Prostate gland (tissue), 2 donors: ENCODE measurements at regions not wholly inside any gene's neighbourhood (a gene's known extent, or its start where the extent isn't known, plus 50 kb on each side); places are given as distances from the start of the nearest gene placed in this dataset.

Experiments
- DNase-seq: peaks from one replicate; pipeline ENCODE4 v3.0.0-alpha.2; 2019; ENCODE audit warnings: low spot score
- H3K27ac ChIP-seq, 2 donors: fragments of 200-600 bp; sonication (generic); 2 replicates each; pipeline ENCODE4 v1.5.1; 2017 to 2019
- H3K27me3 ChIP-seq: fragments of 200-600 bp; sonication (generic); replicated peaks from 2 replicates; pipeline ENCODE4 v1.5.1; 2019; ENCODE audit not compliant: insufficient read depth
- H3K36me3 ChIP-seq, 2 donors: fragments of 200-600 bp; sonication (generic); 1 replicate in 1 of 2; 2 replicates in 1 of 2; pipeline versions ENCODE4 v1.5.1 to v1.8.1; 2017 to 2019
- H3K4me1 ChIP-seq: fragments of 200-600 bp; sonication (generic); replicated peaks from 2 replicates; pipeline ENCODE4 v1.5.1; 2019
- H3K4me3 ChIP-seq, 2 donors: fragments of 200-600 bp; sonication (generic); 2 replicates each; pipeline ENCODE4 v1.5.1; 2017 to 2019
- H3K9me3 ChIP-seq: fragments of 200-600 bp; sonication (generic); 2 replicates; pipeline ENCODE4 v1.5.1; 2017
- POLR2A ChIP-seq: fragments of 450-650 bp; IDR thresholded peaks from one replicate; pipeline ENCODE4 v1.6.1; 2016; ENCODE audit warnings: antibody characterized with exemption, mild to moderate bottlenecking
- POLR2AphosphoS5 ChIP-seq: sonication (generic); formaldehyde crosslinking; IDR thresholded peaks from one replicate; pipeline ENCODE4 v1.6.1; 2017; ENCODE audit warnings: antibody characterized with exemption
- WGBS: methylation state at CpG from one replicate; pipeline ENCODE4 v1.1.5; 2018; 5-methylcytosine and 5-hydroxymethylcytosine counted together
- intact Hi-C: fragments of 100-400 bp; cut with DNase I; formaldehyde crosslinking; loops from one replicate; pipeline ENCODE4 v1.14.2; 2022
- small RNA-seq, 2 donors: library from RNA; depleted of rRNA; stranded (forward); fragments of <200 nt; gene quantifications; one replicate each; pipeline ENCODE3, GENCODE V24; 2016
- TF ChIP-seq, protein P1 (sequence below), 4 experiments: fragments of 200-600 bp in 2 of 4; fragments of 450-650 bp in 2 of 4; sonication (generic) in 2 of 4; IDR thresholded peaks; 1 replicate in 3 of 4; 2 replicates in 1 of 4; pipeline ENCODE4 v1.5.1; 2016 to 2019; ENCODE audit warnings: antibody characterized with exemption in 4 of 4, mild to moderate bottlenecking in 2 of 4, moderate library complexity in 2 of 4

GRCh38 chr21:32974653-32975052 lies 51.1 kb upstream of the OLIG2 start:
- DNase-seq, result no peak
- WGBS, result 71% methylated on average over 2 of the region's 2 CpGs
- intact Hi-C loops, result no loop called here

DNA sequence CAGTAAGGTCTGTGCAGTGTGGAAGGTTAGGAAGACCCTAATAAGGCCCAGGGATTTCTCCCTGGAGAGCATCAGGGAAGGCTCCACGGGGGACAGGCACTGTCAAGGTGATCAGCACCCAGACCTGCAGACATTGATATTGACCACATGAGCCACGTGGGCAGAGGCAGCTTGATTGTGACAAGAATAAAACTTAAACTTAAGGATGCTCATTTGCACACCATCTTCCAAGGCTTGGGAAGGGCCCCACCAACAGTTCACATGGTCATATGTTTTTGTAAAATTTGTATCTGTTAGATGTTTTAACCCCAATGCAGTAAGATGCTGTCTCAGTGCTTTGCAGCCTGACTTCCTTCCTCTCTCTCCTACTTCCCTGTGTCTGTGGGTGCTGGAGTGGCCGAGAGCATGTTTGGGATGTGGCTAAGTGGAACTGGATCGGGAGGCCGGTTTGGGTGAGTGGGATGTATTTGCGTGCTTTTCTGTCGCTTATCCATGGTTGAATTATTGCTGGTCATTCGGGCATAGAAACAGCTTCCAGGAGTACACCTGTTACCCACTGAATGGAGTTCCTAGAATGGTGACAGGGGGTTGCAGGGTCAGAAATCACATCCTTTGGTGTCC lies 49.8 kb upstream of the OLIG2 start:
- no peak for DNase-seq
- TF ChIP-seq, protein P1, sequence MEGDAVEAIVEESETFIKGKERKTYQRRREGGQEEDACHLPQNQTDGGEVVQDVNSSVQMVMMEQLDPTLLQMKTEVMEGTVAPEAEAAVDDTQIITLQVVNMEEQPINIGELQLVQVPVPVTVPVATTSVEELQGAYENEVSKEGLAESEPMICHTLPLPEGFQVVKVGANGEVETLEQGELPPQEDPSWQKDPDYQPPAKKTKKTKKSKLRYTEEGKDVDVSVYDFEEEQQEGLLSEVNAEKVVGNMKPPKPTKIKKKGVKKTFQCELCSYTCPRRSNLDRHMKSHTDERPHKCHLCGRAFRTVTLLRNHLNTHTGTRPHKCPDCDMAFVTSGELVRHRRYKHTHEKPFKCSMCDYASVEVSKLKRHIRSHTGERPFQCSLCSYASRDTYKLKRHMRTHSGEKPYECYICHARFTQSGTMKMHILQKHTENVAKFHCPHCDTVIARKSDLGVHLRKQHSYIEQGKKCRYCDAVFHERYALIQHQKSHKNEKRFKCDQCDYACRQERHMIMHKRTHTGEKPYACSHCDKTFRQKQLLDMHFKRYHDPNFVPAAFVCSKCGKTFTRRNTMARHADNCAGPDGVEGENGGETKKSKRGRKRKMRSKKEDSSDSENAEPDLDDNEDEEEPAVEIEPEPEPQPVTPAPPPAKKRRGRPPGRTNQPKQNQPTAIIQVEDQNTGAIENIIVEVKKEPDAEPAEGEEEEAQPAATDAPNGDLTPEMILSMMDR (IDR thresholded peaks at IDR 0.05), result no peak
- TF ChIP-seq POLR2A (no peak), POLR2AphosphoS5 (no peak)
- intact Hi-C loops, result no loop called here
- 80% methylated on average over 8 of the region's 8 CpGs for WGBS
- Histone ChIP-seq H3K27me3 (peaks cover 3% of the 10 kb centered on the region), H3K36me3 (no peaks in the 10 kb centered on the region), H3K27ac (no peak overlapping the region), H3K4me1 (no peaks in the 10 kb centered on the region), H3K4me3 (no peak overlapping the region), H3K9me3 (no peaks in the 10 kb centered on the region)

More at GRCh38 chr21:32974653-32975052, 51.1 kb upstream of the OLIG2 start:
- H3K36me3 ChIP-seq, result no peaks in the 10 kb centered on the region
- H3K27ac ChIP-seq, result no peak overlapping the region
- H3K4me1 ChIP-seq, result no peaks in the 10 kb centered on the region
- H3K4me3 ChIP-seq, result no peak overlapping the region
- peaks cover 3% of the 10 kb centered on the region for H3K27me3 ChIP-seq
- TF ChIP-seq, protein P1 (IDR thresholded peaks at IDR 0.05), result no peak
- TF ChIP-seq POLR2A (no peak), POLR2AphosphoS5 (no peak)
- no peaks in the 10 kb centered on the region for H3K9me3 ChIP-seq

Small RNAs in the stretch of these regions (small RNA-seq; reads per million reads assigned to genes)
- gene RF00156, result 0 reads per million in 2 donors
